Brain pericyte (primary cell): ENCODE measurements at regions not wholly inside any gene's neighbourhood (a gene's known extent, or its start where the extent isn't known, plus 50 kb on each side); places are given as distances from the start of the nearest gene placed in this dataset.

Experiments
- DNase-seq: peaks from one replicate; pipeline ENCODE4 v3.0.0-alpha.2; 2012; ENCODE audit warnings: low read depth, low spot score

- DNase-seq: no peak
Observed at GRCh38 chr12:124445826-124446225, 121.6 kb downstream of the NCOR2 start.

GRCh38 chr12:124445121-124445718 lies 122.2 kb downstream of the NCOR2 start:
- no peak for DNase-seq

GRCh38 chr12:124443931-124444712 lies 123.3 kb downstream of the NCOR2 start:
- DNase-seq: no peak

GRCh38 chr12:124442772-124443445 lies 124.5 kb downstream of the NCOR2 start:
- no peak for DNase-seq

- no peak for DNase-seq
Observed at GRCh38 chr12:124442281-124442680, 125.1 kb downstream of the NCOR2 start.

GRCh38 chr12:124441443-124442194 lies 125.8 kb downstream of the NCOR2 start:
- peak; percentile 42 for DNase-seq

- peak; percentile 58 for DNase-seq
Observed at GRCh38 chr12:124440841-124441381, 126.5 kb downstream of the NCOR2 start.

GRCh38 chr12:124440031-124440626 lies 127.3 kb downstream of the NCOR2 start:
- no peak for DNase-seq

GRCh38 chr12:124438437-124439056 lies 128.9 kb downstream of the NCOR2 start:
- no peak for DNase-seq

- no peak for DNase-seq
Observed at GRCh38 chr12:124437617-124438436, 129.6 kb downstream of the NCOR2 start.

GRCh38 chr12:124437121-124437520 lies 130.3 kb downstream of the NCOR2 start:
- DNase-seq: no peak

- DNase-seq: no peak
Observed at GRCh38 chr12:124436366-124436765, 131.0 kb downstream of the NCOR2 start.

- no peak for DNase-seq
Observed at GRCh38 chr12:124435806-124436345, 131.5 kb downstream of the NCOR2 start.

GRCh38 chr12:124434951-124435805 lies 132.2 kb downstream of the NCOR2 start:
- DNase-seq: no peak

- DNase-seq: no peak
Observed at GRCh38 chr12:124434354-124434753, 133.1 kb downstream of the NCOR2 start.

GRCh38 chr12:124433879-124434278 lies 133.5 kb downstream of the NCOR2 start:
- no peak for DNase-seq

GRCh38 chr12:124433147-124433874 lies 134.1 kb downstream of the NCOR2 start:
- no peak for DNase-seq

GRCh38 chr12:124432376-124432775 lies 135.0 kb downstream of the NCOR2 start:
- no peak for DNase-seq
